T-cell (primary cell): ENCODE measurements at regions not wholly inside any gene's neighbourhood (a gene's known extent, or its start where the extent isn't known, plus 50 kb on each side); places are given as distances from the start of the nearest gene placed in this dataset.

ENCODE experiments used
- ATAC-seq, 4 experiments: fragments of 200-7000 bp in 3 of 4; fragments of 150-1000 bp in 1 of 4; cut with Tn5 transposase; replicated peaks in 1 of 4; 1 replicate in 3 of 4; 2 replicates in 1 of 4; pipeline ENCODE4 v1.10.0; 2021; ENCODE audit warnings: moderate library complexity in 3 of 4, mild to moderate bottlenecking in 2 of 4, moderate number of reproducible peaks in 1 of 4
- CTCF ChIA-PET, 2 donors: fragments of 300-600 bp; sonication (Branson Sonifier 250); formaldehyde crosslinking; loops; one replicate each; lab custom pipeline; 2022; ENCODE audit warnings: antibody characterized with exemption in 2 of 2; lab: Charles Lee
- POLR2A ChIA-PET, 2 donors: fragments of 300-600 bp; sonication (Branson Sonifier 250); formaldehyde crosslinking; loops; one replicate each; lab custom pipeline; 2022; ENCODE audit warnings: antibody characterized with exemption in 2 of 2; lab: Charles Lee
- DNase-seq, 35 experiments: peaks; one replicate each; pipeline versions ENCODE4 v3.0.0 to v3.0.0-alpha.2; 2013 to 2023
- H3K27ac ChIP-seq: one replicate; pipeline ENCODE4 v1.5.1; 2013; ENCODE audit warnings: low read length
- H3K27me3 ChIP-seq, 2 experiments: replicated peaks in 1 of 2; 1 replicate in 1 of 2; 2 replicates in 1 of 2; pipeline versions ENCODE4 v1.6.1 to v1.7.0; 2013; ENCODE audit warnings: low read length in 1 of 2, mixed read lengths in 1 of 2; ENCODE audit not compliant: control insufficient read depth in 2 of 2, insufficient read depth in 2 of 2; ENCODE audit errors: extremely low read depth in 1 of 2
- H3K36me3 ChIP-seq, 2 donors: 1 replicate in 1 of 2; 2 replicates in 1 of 2; pipeline versions ENCODE4 v1.6.1 to v1.7.0; 2013; ENCODE audit warnings: low read length in 1 of 2; ENCODE audit not compliant: control insufficient read depth in 2 of 2, insufficient read depth in 1 of 2; ENCODE audit errors: extremely low read depth in 1 of 2
- H3K4me1 ChIP-seq, 2 experiments: 1 replicate in 1 of 2; 2 replicates in 1 of 2; pipeline versions ENCODE4 v1.6.1 to v1.7.0; 2013; ENCODE audit warnings: low read length in 2 of 2, mixed read lengths in 1 of 2; ENCODE audit not compliant: insufficient read depth in 2 of 2, control insufficient read depth in 1 of 2; ENCODE audit errors: extremely low read depth in 1 of 2
- H3K4me3 ChIP-seq, 2 donors: 1 replicate in 1 of 2; 2 replicates in 1 of 2; pipeline versions ENCODE4 v1.5.1 to v1.7.0; 2013; ENCODE audit warnings: mild to moderate bottlenecking in 2 of 2, low read length in 1 of 2, moderate library complexity in 1 of 2; ENCODE audit not compliant: control insufficient read depth in 1 of 2; ENCODE audit errors: extremely low read depth in 1 of 2
- H3K9me3 ChIP-seq: 2 replicates; pipeline ENCODE4 v1.7.0; 2013
- H3K27ac Mint-ChIP-seq, 2 donors: one replicate each; pipeline ENCODE4 v1.8.0; 2020 to 2021; ENCODE audit warnings: mild to moderate bottlenecking in 2 of 2, mixed read lengths in 2 of 2
- H3K27me3 Mint-ChIP-seq, 2 donors: one replicate each; pipeline ENCODE4 v1.8.0; 2021 to 2022; ENCODE audit warnings: mixed read lengths in 2 of 2
- H3K36me3 Mint-ChIP-seq: one replicate; pipeline ENCODE4 v1.8.0; 2021; ENCODE audit warnings: mixed read lengths
- H3K4me1 Mint-ChIP-seq, 3 donors: one replicate each; pipeline ENCODE4 v1.8.0; 2020 to 2022; ENCODE audit warnings: mixed read lengths in 3 of 3, mild to moderate bottlenecking in 1 of 3
- H3K4me3 Mint-ChIP-seq, 3 donors: one replicate each; pipeline ENCODE4 v1.8.0; 2020 to 2022; ENCODE audit warnings: mild to moderate bottlenecking in 3 of 3, mixed read lengths in 3 of 3, moderate library complexity in 3 of 3
- H3K9me3 Mint-ChIP-seq, 3 donors: one replicate each; pipeline ENCODE4 v1.8.0; 2020 to 2022; ENCODE audit warnings: mixed read lengths in 3 of 3
- WGBS: methylation state at CpG from one replicate; pipeline ENCODE4 v1.1.5; 2013; ENCODE audit warnings: missing lambda C conversion rate; ENCODE audit not compliant: insufficient coverage; 5-methylcytosine and 5-hydroxymethylcytosine counted together

- ChIA-PET CTCF (no interaction called here), POLR2A (no interaction called here)
- Histone ChIP-seq H3K27ac (no peak overlapping the region), H3K4me3 (no peak overlapping the region), H3K27me3 (no peaks in the 10 kb centered on the region), H3K4me1 (no peaks in the 10 kb centered on the region), H3K36me3 (no peaks in the 10 kb centered on the region), H3K9me3 (no peaks in the 10 kb centered on the region)
- ATAC-seq (no peak), DNase-seq (no peak)
- Mint-ChIP-seq H3K36me3 (no peaks in the 10 kb centered on the region), H3K9me3 (no peaks in the 10 kb centered on the region), H3K27me3 (peaks cover 0 to 12% of the 10 kb centered on the region in 2 donors), H3K4me3 (no peak overlapping the region), H3K27ac (no peak overlapping the region), H3K4me1 (no peaks in the 10 kb centered on the region)
- no CpG with 5 or more reads among the region's 1 CpG for WGBS
These were observed 152.0 kb upstream of the HS3ST3A1 start for GRCh38 chr17:13753771-13754170.

- Mint-ChIP-seq H3K27ac (no peak overlapping the region), H3K4me1 (no peaks in the 10 kb centered on the region), H3K4me3 (no peak overlapping the region), H3K36me3 (no peaks in the 10 kb centered on the region), H3K9me3 (no peaks in the 10 kb centered on the region), H3K27me3 (peaks cover 0 to 12% of the 10 kb centered on the region in 2 donors)
- no peak for DNase-seq
- Histone ChIP-seq H3K27me3 (no peaks in the 10 kb centered on the region), H3K4me1 (no peaks in the 10 kb centered on the region), H3K9me3 (no peaks in the 10 kb centered on the region), H3K27ac (no peak overlapping the region), H3K4me3 (no peak overlapping the region), H3K36me3 (no peaks in the 10 kb centered on the region)
- CTCF ChIA-PET, result no interaction called here
- POLR2A ChIA-PET, result no interaction called here
- ATAC-seq, result no peak
- 80% methylated on average over 2 of the region's 8 CpGs for WGBS
These were observed 154.1 kb upstream of the HS3ST3A1 start for GRCh38 chr17:13755851-13756250.

DNA sequence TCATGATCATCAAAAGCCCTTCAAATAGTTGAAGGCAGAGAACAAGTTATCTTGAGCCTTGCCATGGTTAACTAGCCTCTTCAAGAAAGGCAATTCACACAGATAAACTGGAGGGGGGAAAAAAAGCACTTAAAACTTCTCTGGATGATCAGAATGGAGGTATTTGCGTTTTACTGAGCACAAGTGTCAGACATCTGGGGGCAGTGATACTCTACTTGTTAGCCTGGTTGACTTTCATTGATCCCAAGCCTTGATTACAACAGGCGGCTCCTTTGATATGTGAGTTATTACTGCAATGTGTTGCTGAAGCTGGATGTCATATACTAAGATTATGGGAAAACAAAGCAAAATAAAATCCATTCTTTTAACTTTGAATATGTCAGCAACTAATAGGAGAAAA, 155.0 kb upstream of the HS3ST3A1 start:
- H3K4me1 ChIP-seq, result no peaks in the 10 kb centered on the region
- H3K27ac Mint-ChIP-seq, result no peak overlapping the region
- H3K36me3 ChIP-seq, result no peaks in the 10 kb centered on the region
- POLR2A ChIA-PET, result no interaction called here
- no peaks in the 10 kb centered on the region for H3K36me3 Mint-ChIP-seq
- no peaks in the 10 kb centered on the region for H3K9me3 ChIP-seq
- CTCF ChIA-PET, result no interaction called here
- DNase-seq, result no peak
- no peaks in the 10 kb centered on the region for H3K27me3 ChIP-seq
- H3K27ac ChIP-seq, result no peak overlapping the region
- H3K27me3 Mint-ChIP-seq, result peaks cover 0 to 12% of the 10 kb centered on the region in 2 donors
- 71% methylated on average over 1 of the region's 2 CpGs for WGBS
- no peaks in the 10 kb centered on the region for H3K4me1 Mint-ChIP-seq
- H3K4me3 Mint-ChIP-seq, result no peak overlapping the region
- no peak for ATAC-seq
- H3K4me3 ChIP-seq, result no peak overlapping the region
- H3K9me3 Mint-ChIP-seq, result no peaks in the 10 kb centered on the region

- DNase-seq (no peak), ATAC-seq (no peak)
- H3K27me3 ChIP-seq, result no peaks in the 10 kb centered on the region
- H3K36me3 ChIP-seq, result no peaks in the 10 kb centered on the region
- H3K27ac Mint-ChIP-seq, result no peak overlapping the region
- no peak overlapping the region for H3K4me3 ChIP-seq
- no peaks in the 10 kb centered on the region for H3K4me1 ChIP-seq
- H3K27ac ChIP-seq, result no peak overlapping the region
- no peak overlapping the region for H3K4me3 Mint-ChIP-seq
- ChIA-PET POLR2A (no interaction called here), CTCF (no interaction called here)
- no CpG with 5 or more reads among the region's 2 CpGs for WGBS
- no peaks in the 10 kb centered on the region for H3K9me3 Mint-ChIP-seq
- peaks cover 0 to 12% of the 10 kb centered on the region in 2 donors for H3K27me3 Mint-ChIP-seq
- H3K9me3 ChIP-seq, result no peaks in the 10 kb centered on the region
- no peaks in the 10 kb centered on the region for H3K4me1 Mint-ChIP-seq
- H3K36me3 Mint-ChIP-seq, result no peaks in the 10 kb centered on the region
These were observed 156.1 kb upstream of the HS3ST3A1 start for GRCh38 chr17:13757871-13758270.

- no peaks in the 10 kb centered on the region for H3K9me3 ChIP-seq
- Mint-ChIP-seq H3K27ac (no peak overlapping the region), H3K36me3 (no peaks in the 10 kb centered on the region), H3K4me1 (no peaks in the 10 kb centered on the region), H3K27me3 (peaks cover 4 to 15% of the 10 kb centered on the region in 2 donors), H3K4me3 (no peak overlapping the region), H3K9me3 (no peaks in the 10 kb centered on the region)
- H3K4me3 ChIP-seq, result no peak overlapping the region
- no peak for ATAC-seq
- H3K27me3 ChIP-seq, result no peaks in the 10 kb centered on the region
- H3K27ac ChIP-seq, result no peak overlapping the region
- ChIA-PET POLR2A (no interaction called here), CTCF (interaction anchor here in 1 of 2 donors (0.5 kb wide), 1 partner anchor 556 kb away, joined by 3 read pairs; no protein-coding TSS in a partner anchor)
- H3K36me3 ChIP-seq, result no peaks in the 10 kb centered on the region
- no peak for DNase-seq
- H3K4me1 ChIP-seq, result no peaks in the 10 kb centered on the region
- no CpG with 5 or more reads among the region's 6 CpGs for WGBS
These were observed 158.0 kb upstream of the HS3ST3A1 start for GRCh38 chr17:13759518-13760335.

GRCh38 chr17:13761038-13761603, 159.4 kb upstream of the HS3ST3A1 start:
- no peak overlapping the region for H3K4me3 Mint-ChIP-seq
- no peaks in the 10 kb centered on the region for H3K36me3 Mint-ChIP-seq
- H3K4me1 ChIP-seq, result no peaks in the 10 kb centered on the region
- no peaks in the 10 kb centered on the region for H3K9me3 Mint-ChIP-seq
- ChIA-PET POLR2A (no interaction called here), CTCF (no interaction called here)
- no peaks in the 10 kb centered on the region for H3K4me1 Mint-ChIP-seq
- ATAC-seq, result no peak
- no peaks in the 10 kb centered on the region for H3K36me3 ChIP-seq
- no peaks in the 10 kb centered on the region for H3K27me3 ChIP-seq
- DNase-seq, result no peak
- H3K27ac ChIP-seq, result no peak overlapping the region
- H3K4me3 ChIP-seq, result no peak overlapping the region
- WGBS, result no CpG with 5 or more reads among the region's 2 CpGs
- no peak overlapping the region for H3K27ac Mint-ChIP-seq
- peaks cover 5 to 15% of the 10 kb centered on the region in 2 donors for H3K27me3 Mint-ChIP-seq
- H3K9me3 ChIP-seq, result no peaks in the 10 kb centered on the region
